Stimulated activated CD4-positive, alpha-beta T cell treated with anti-CD3 and anti-CD28 coated beads, Interleukin-1b, Interleukin-23, amount 100 ng/mL, for 4 hours (primary cell): ENCODE measurements at regions not wholly inside any gene's neighbourhood (a gene's known extent, or its start where the extent isn't known, plus 50 kb on each side); places are given as distances from the start of the nearest gene placed in this dataset.

Experiments used
- DNase-seq, 2 donors: peaks; one replicate each; pipeline ENCODE4 v3.0.0-alpha.2; 2020; ENCODE audit warnings: low read depth in 2 of 2

- no peak for DNase-seq
These were observed 248.4 kb downstream of the SAMD5 start for GRCh38 chr6:147756891-147757290.

DNA sequence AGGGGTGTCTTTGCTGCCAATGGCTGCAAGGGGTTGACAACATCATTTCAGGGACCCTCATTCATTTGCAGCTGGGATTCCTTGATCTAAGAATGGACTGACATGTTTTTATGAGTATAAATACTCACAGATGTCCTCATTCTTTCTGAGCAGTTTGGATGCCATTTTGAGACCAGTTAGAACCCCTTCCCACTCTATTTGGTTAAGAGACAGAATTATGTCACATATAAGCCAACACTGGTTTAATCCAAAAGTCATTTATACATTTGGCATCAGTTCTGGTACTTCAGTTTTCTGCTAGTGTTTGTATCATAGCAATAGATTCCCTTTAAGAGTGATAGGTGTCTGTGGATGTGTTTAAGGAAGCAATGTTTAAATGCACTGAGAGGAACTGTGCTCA lies 248.8 kb downstream of the SAMD5 start:
- no peak for DNase-seq

DNA sequence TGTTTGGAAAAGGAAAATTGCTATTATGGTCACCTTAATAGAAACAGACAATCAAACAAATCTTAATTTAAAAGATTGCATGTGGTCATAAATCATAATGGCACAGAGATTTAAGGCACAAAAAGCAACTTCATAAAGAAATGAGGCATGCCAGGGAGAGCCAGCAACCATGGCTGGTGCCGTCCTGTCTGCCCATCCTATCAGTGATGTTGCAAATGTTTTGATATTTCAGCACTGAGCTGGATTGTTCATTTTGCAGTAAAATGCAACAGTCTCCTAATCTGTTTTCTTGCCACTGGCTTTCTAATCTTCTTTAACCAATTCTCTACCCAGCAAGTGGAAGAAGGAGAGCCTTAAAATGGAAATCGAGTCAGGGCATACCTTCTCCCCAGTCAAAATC lies 249.8 kb downstream of the SAMD5 start:
- DNase-seq, result no peak

DNA sequence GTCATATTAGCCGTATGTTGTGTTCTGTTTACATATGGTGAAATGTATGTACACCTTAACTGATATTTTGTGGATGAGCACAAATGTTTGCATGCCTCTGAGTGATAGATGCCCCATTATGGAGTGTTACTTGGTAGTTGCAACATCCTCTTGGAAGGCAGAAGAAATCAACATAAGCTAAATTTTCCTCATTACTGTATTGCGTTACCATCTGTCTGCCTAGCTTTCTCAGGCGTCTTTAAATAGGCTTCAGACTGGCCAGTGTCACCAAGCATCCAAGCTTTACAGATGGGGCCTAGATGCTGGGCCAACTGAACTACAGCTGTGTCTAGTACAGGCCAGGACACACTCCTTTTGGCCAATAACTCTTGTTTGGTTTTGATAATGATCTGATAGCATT lies 250.6 kb downstream of the SAMD5 start:
- no peak for DNase-seq

- no peak for DNase-seq
These were observed 251.0 kb downstream of the SAMD5 start for GRCh38 chr6:147759536-147759935.

DNA sequence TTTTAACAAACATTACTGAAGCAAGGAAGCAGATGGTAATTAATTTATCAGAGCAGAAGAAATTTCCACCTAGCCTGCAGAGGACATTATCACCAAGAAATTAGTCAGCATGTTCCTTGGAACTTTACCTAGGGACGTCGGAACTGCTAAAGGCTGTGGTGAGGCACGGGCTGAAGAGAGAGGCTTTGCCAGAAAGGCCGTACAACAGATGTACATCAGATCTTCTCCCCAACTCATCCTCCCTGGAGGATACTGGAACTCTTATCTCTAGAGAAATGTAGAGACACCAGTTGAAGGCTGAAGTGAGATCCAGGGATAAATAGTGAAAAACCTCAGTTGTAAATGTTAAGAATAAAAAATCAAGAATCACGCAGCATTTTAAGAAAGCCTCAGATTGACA lies 257.1 kb downstream of the SAMD5 start:
- no peak for DNase-seq

- no peak for DNase-seq
These were observed 260.5 kb downstream of the SAMD5 start for GRCh38 chr6:147768969-147769368.

GRCh38 chr6:147769496-147770087 lies 261.1 kb downstream of the SAMD5 start:
- DNase-seq, result no peak

DNA sequence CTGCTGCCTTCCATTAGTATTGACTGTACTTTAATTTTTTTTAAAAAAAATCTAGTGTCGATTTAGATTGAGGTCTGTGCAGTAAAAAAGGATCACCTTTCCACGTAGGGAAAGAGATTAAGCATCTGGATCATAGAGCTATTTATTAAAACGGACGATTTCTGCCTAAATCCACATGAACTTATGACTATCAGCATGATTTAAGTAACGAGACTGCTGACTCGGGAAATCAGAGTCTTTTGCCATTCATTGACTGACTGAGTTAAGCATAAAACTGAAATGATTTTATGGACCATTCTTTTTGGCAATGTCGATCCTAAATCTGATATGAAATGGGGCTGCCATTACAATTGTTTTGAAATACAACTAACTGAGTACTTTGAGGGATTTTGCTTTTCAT lies 261.7 kb downstream of the SAMD5 start:
- DNase-seq, result no peak

DNA sequence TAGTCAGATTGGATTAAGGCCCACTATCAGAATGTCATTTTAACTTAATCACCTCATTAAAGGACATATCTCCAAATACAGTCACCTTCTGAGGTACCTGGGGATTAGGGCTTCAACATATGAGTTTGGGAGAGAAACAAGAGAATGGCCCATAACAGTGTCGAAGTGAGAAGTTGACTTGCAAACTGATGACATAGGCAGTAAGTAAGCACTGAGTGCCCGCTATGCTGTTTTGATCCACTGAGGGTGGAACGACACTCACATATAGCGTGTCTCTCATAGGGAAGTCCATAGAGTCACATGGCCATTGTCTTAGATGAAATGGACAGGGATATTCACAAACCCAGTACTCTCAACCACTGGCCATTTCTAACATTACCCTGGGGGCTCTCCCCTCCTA lies 264.2 kb downstream of the SAMD5 start:
- DNase-seq, result no peak

GRCh38 chr6:147774856-147775255 lies 266.4 kb downstream of the SAMD5 start:
- no peak for DNase-seq

DNA sequence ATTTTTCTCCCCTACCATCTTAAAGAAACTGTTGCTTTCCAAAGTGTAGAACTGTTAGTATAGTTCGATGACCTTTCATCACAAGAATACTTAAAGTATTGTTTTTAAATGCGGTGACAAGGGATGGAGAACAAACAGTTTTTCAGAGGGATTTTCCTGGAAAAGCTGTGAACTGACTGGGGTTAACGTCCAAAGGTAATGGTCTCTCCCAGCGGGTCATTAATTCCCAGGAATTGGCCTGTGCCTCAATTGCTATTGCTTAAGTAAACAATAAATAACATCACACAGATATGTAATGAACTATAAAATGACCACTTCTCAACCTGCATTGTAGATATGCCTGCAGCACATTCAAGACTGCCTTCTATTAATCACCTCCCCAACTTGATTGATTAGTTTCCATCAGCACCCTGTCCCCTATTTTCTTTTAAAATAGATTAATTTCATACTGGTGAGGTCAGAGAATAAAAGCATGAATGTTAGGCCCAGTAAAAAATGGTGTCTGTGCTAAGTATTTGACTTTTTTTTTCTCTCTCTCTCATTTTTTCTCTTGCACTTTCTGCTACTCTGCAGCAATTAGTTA lies 268.2 kb downstream of the SAMD5 start:
- no peak for DNase-seq

- DNase-seq, result no peak
These were observed 271.1 kb downstream of the SAMD5 start for GRCh38 chr6:147779624-147780023.

- no peak for DNase-seq
These were observed 273.8 kb downstream of the SAMD5 start for GRCh38 chr6:147782302-147782701.

- DNase-seq, result no peak
These were observed 275.9 kb downstream of the SAMD5 start for GRCh38 chr6:147784371-147784770.

DNA sequence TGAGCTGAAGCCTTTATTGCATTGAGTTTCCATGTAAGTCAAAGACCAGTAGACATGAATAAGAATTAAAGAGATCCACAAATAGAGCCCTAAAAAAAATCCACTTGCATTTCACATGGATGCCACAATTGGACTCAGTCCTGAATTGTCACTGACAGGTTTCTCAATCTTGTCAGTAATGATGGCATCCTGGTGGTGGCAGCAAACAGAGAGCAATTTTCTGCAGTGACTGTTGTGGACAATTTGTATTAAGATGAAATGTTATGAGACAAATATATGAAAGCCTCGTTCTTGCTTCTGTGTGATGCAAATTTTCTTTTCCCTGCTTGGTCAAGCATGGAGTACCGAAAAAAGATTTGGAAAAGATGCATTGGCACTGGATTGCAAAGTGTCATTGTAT lies 278.9 kb downstream of the SAMD5 start:
- DNase-seq, result no peak

DNA sequence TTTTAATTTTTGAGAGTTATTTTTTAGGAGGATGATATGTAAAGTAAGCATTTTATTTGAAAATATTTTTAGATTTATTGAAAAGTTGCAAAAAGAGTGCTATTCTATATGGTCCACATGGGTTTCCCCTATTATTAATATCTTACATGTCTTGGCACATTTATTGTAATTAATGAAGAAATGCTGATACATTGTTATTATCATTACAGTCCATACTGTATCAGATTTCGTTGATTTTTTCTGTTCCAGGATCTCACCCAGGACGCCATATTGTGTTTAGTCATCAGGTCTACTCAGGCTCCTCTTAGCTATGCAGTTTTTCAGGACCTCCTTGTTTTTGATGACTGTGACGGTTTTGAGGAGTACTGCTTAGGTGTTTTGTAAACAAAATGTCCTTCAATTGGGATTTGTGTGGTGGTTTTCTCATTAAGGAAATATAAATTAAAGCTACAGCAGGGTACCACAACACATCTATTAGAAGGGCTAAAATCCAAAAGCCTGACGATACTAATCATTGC lies 281.0 kb downstream of the SAMD5 start:
- no peak for DNase-seq

GRCh38 chr6:147793871-147794643 lies 285.6 kb downstream of the SAMD5 start:
- DNase-seq, result no peak

- no peak for DNase-seq
These were observed 294.0 kb downstream of the SAMD5 start for GRCh38 chr6:147802459-147802858.

DNA sequence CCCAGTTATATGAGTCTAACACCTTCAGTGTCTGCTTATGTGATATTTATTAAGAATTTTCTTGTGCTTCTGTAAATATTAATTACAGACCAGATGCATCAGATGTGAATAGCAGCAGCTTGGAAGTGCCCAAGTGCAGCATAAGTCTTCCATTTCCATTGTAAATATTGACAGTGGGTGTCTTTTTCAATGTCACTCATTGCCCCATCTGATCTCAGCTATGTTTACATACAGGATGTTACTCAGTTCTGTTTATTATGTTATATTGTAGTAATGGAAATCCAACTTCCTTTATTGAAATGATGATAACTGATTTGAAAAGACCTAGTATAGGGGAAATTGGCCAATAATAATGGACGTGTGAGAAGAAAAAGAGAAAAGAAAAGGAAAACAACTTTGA lies 296.7 kb downstream of the SAMD5 start:
- no peak for DNase-seq

DNA sequence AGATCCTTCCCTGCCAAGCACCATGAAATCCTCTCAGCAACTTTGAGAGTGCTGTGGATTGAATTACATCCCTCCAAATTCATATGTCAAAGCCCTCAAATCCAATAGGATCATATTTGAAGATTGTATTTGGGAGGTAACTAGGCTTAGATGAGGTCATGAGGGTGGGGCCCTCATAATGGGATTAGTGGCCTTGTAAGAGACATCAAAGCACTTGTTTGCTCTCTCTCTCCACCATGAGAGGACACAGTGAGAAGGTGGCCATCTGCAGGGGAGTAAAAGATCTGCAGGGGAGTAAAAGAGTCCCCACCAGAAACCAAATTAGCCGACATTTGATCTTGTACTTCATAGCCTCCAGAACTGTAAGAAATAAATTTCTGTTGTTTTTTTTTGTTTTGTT lies 298.2 kb downstream of the SAMD5 start:
- no peak for DNase-seq

DNA sequence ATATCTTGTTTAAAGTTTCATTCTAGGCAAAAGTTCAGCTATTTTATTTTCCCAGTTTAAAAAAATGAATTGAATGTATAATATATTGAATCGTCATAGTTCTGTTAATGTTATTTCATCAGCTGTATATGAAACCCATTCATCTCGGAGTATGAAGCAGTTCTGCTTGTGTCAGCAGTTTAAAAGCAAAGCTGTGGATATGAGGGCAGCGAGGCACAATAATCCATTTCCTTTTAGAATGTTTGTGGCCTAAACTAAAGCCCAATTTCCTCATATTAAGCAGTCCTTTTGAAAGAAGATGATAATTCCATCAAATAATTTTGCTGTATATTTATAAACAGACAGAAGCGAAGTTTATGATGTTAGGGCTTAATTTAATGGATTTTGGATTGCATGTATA lies 300.1 kb downstream of the SAMD5 start:
- no peak for DNase-seq
